DND-41 (cell line): ENCODE measurements at regions not wholly inside any gene's neighbourhood (a gene's known extent, or its start where the extent isn't known, plus 50 kb on each side); places are given as distances from the start of the nearest gene placed in this dataset.
"Not testable (repeated sequence)": the region's sequence is repeated elsewhere in the genome, so short reads cannot be mapped to it uniquely, and the experiment has no call there.

ENCODE experiments used
- ATAC-seq: fragments of 200-7000 bp; cut with Tn5 transposase; 3 replicates; pipeline ENCODE4 v1.9.1; 2021; ENCODE audit warnings: low read depth; ENCODE audit not compliant: insufficient read depth
- DNase-seq: peaks from one replicate; pipeline ENCODE4 v3.0.0-alpha.2; 2020
- H2AFZ ChIP-seq: 2 replicates; pipeline ENCODE4 v1.6.0; 2012; ENCODE audit warnings: low read depth, low read length
- H3K27ac ChIP-seq: 2 replicates; pipeline ENCODE4 v1.5.1; 2012; ENCODE audit warnings: low read length, inconsistent platforms
- H3K27me3 ChIP-seq: fragments of 200-600 bp; sonication (generic); 2 replicates; pipeline ENCODE4 v1.6.0; 2012; ENCODE audit warnings: low read length, mild to moderate bottlenecking, inconsistent platforms; ENCODE audit not compliant: insufficient read depth, poor library complexity
- H3K36me3 ChIP-seq: 2 replicates; pipeline ENCODE4 v1.5.1; 2012; ENCODE audit warnings: low read length, inconsistent platforms; ENCODE audit not compliant: insufficient read depth
- H3K4me1 ChIP-seq: 2 replicates; pipeline ENCODE4 v1.5.1; 2012; ENCODE audit warnings: mild to moderate bottlenecking, low read length; ENCODE audit not compliant: insufficient read depth
- H3K4me2 ChIP-seq: 2 replicates; pipeline ENCODE4 v1.6.0; 2012; ENCODE audit warnings: mild to moderate bottlenecking, moderate library complexity, low read length, inconsistent platforms; ENCODE audit not compliant: insufficient read depth
- H3K4me3 ChIP-seq, 2 experiments: fragments of 200-600 bp in 1 of 2; shearing (Covaris generic) in 1 of 2; 2 replicates each; pipeline ENCODE4 v1.5.1; 2012 to 2016; ENCODE audit warnings: inconsistent platforms in 2 of 2, low read length in 2 of 2, mild to moderate bottlenecking in 2 of 2, low read depth in 1 of 2, moderate library complexity in 1 of 2
- H3K79me2 ChIP-seq: 2 replicates; pipeline ENCODE4 v1.6.0; 2012; ENCODE audit warnings: low read length, inconsistent platforms; ENCODE audit not compliant: insufficient read depth
- H3K9ac ChIP-seq: 2 replicates; pipeline ENCODE4 v1.6.0; 2012; ENCODE audit warnings: low read depth, mild to moderate bottlenecking, inconsistent platforms, low read length, moderate library complexity
- H3K9me3 ChIP-seq: 2 replicates; pipeline ENCODE4 v1.5.1; 2012; ENCODE audit warnings: low read length, moderate library complexity, mild to moderate bottlenecking, inconsistent platforms; ENCODE audit not compliant: insufficient read depth, severe bottlenecking
- H4K20me1 ChIP-seq: 2 replicates; pipeline ENCODE4 v1.6.0; 2012; ENCODE audit warnings: low read length; ENCODE audit not compliant: insufficient read depth
- CTCF ChIP-seq: IDR thresholded peaks from 2 replicates; pipeline ENCODE4 v1.5.1; 2012; ENCODE audit warnings: borderline replicate concordance, low read length, moderate library complexity, mild to moderate bottlenecking; ENCODE audit not compliant: poor library complexity, severe bottlenecking; ENCODE audit errors: extremely low read depth
- EZH2 ChIP-seq: IDR thresholded peaks from 3 replicates; pipeline ENCODE4 v1.6.1; 2012; ENCODE audit warnings: borderline replicate concordance, low read depth, mild to moderate bottlenecking, moderate library complexity, low read length, inconsistent platforms; ENCODE audit not compliant: severe bottlenecking

DNA sequence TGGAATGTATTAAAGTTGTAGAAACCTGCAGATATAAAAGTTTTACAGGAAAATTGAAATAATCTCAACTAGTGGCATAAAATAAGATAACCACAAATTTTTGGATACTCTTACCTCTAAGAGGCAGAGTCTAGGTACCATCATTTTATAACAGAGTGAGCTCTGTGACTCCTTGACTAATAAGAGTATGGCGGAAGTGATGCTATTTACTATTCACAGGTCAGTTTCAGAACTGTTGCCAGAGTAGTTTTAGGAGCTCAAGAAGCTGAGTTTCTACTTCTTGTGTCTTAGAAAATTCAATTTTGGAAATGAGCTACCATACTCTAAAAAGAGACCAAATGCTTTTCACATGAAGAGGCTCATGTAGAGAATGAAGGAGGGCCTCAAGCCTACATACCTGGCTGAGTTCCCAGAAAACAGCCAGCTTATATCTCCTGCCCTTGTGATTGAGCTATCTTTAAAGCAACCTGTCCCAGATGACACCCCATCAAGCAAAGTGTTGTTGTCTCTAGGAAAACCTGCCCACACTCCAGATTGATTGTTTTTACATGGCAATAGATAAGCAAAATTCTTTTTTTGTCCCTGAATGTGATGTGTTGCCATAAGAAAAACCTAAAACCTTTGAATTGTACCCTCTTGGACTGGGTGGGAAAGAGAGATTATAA, 712.8 kb upstream of the CNTN5 start:
- H3K79me2 ChIP-seq, result no peaks in the 10 kb centered on the region
- no peak overlapping the region for H3K4me2 ChIP-seq
- H4K20me1 ChIP-seq, result no peaks in the 10 kb centered on the region
- H3K27ac ChIP-seq, result no peak overlapping the region
- H3K9me3 ChIP-seq, result no peaks in the 10 kb centered on the region
- ATAC-seq, result no peak
- H2AFZ ChIP-seq, result no peak overlapping the region
- no peak for TF ChIP-seq CTCF
- TF ChIP-seq EZH2, result no peak
- no peak overlapping the region for H3K9ac ChIP-seq
- H3K4me3 ChIP-seq, result no peak overlapping the region
- no peaks in the 10 kb centered on the region for H3K27me3 ChIP-seq
- no peaks in the 10 kb centered on the region for H3K4me1 ChIP-seq
- no peaks in the 10 kb centered on the region for H3K36me3 ChIP-seq
- DNase-seq, result no peak

DNA sequence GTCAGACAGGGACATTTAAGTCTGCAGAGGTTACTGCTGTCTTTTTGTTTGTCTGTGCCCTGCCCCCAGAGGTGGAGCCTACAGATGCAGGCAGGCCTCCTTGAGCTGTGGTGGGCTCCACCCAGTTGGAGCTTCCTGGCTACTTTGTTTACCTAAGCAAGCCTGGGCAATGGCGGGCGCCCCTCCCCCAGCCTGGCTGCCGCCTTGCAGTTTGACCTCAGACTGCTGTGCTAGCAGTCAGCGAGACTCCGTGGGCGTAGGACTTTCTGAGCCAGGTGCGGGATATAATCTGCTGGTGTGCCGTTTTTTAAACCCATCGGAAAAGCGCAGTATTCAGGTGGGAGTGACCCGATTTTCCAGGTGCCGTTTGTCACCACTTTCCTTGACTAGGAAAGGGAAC, 690.4 kb upstream of the CNTN5 start:
- H3K4me2 ChIP-seq, H3K36me3 ChIP-seq, H3K79me2 ChIP-seq, H2AFZ ChIP-seq, H3K9me3 ChIP-seq, H4K20me1 ChIP-seq, H3K27ac ChIP-seq, H3K4me3 ChIP-seq, H3K27me3 ChIP-seq, H3K9ac ChIP-seq, H3K4me1 ChIP-seq, ATAC-seq, DNase-seq: not testable (repeated sequence)

GRCh38 chr11:98358551-98358950, 662.2 kb upstream of the CNTN5 start:
- ATAC-seq (no peak), DNase-seq (no peak)
- Histone ChIP-seq H3K79me2 (no peaks in the 10 kb centered on the region), H4K20me1 (no peaks in the 10 kb centered on the region), H3K9me3 (peaks cover 3% of the 10 kb centered on the region), H3K4me1 (no peaks in the 10 kb centered on the region), H3K27me3 (no peaks in the 10 kb centered on the region), H3K27ac (no peak overlapping the region), H3K4me3 (no peak overlapping the region), H2AFZ (no peak overlapping the region), H3K4me2 (no peak overlapping the region), H3K9ac (no peak overlapping the region), H3K36me3 (no peaks in the 10 kb centered on the region)
- TF ChIP-seq CTCF (no peak), EZH2 (no peak)

DNA sequence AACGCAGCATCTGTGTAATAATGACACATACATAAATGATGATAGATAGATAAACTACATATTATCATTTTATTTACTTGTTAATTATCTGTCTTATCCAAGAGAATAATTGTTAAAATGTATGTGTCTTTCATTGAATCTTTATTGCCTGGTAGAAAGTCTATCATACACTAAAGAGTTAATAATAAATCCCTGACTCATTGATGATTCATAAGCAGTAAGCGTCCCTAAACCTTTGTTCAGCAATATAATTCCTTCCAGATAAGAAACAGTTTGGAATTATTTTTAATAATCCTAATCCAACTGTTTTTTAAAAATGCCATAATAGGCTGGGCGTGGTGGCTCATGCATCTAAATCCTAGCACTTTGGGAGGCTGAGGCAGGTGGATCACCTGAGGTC, 655.6 kb upstream of the CNTN5 start:
- Histone ChIP-seq H2AFZ (no peak overlapping the region), H3K4me2 (no peak overlapping the region)

More for the DNA sequence above, 655.6 kb upstream of the CNTN5 start:
- DNase-seq, result no peak
- Histone ChIP-seq H3K27me3 (no peaks in the 10 kb centered on the region), H3K4me1 (no peaks in the 10 kb centered on the region), H3K36me3 (no peaks in the 10 kb centered on the region), H3K79me2 (no peaks in the 10 kb centered on the region), H3K9ac (no peak overlapping the region), H3K27ac (no peak overlapping the region), H3K9me3 (no peaks in the 10 kb centered on the region), H4K20me1 (no peaks in the 10 kb centered on the region), H3K4me3 (no peak overlapping the region)
- ATAC-seq, result no peak
- TF ChIP-seq EZH2, result no peak
- TF ChIP-seq CTCF, result no peak
